GM12878 (cell line): ENCODE measurements at regions not wholly inside any gene's neighbourhood (a gene's known extent, or its start where the extent isn't known, plus 50 kb on each side); places are given as distances from the start of the nearest gene placed in this dataset.

Experiments used
- ATAC-seq: fragments of 200-7000 bp; cut with Tn5 transposase; 3 replicates; pipeline ENCODE4 v1.9.1; 2020; ENCODE audit warnings: mild to moderate bottlenecking, moderate library complexity
- BruUV-seq: library from RNA; stranded (reverse); fragments of 400-500 nt; replicated peaks from 2 replicates; lab custom pipeline; 2021; lab: Mats Ljungman, UMichigan
- CTCF ChIA-PET: fragments of 300-600 bp; sonication (Branson Sonifier 250); formaldehyde crosslinking; extraction: SDS; loops from one replicate; lab custom pipeline; 2021; ENCODE audit warnings: inconsistent platforms; lab: Yijun Ruan, JAX
- POLR2A ChIA-PET: fragments of 350-600 bp; formaldehyde crosslinking; extraction: SDS; loops from one replicate; lab custom pipeline; 2021; ENCODE audit warnings: inconsistent platforms; lab: Charles Lee
- RAD21 ChIA-PET: fragments of 300-600 bp; sonication (Branson Sonifier 250); formaldehyde crosslinking; loops from one replicate; lab custom pipeline; 2023; ENCODE audit warnings: antibody characterized with exemption; ENCODE audit not compliant: unreplicated experiment; lab: Charles Lee
- SMC1A ChIA-PET: fragments of 300-600 bp; sonication (Branson Sonifier 250); formaldehyde crosslinking; loops from one replicate; lab custom pipeline; 2023; ENCODE audit not compliant: unreplicated experiment, uncharacterized antibody; lab: Charles Lee
- DNase-seq: peaks from one replicate; pipeline ENCODE4 v3.0.0-alpha.2; 2011; ENCODE audit warnings: low read depth, low spot score
- FAIRE-seq: peaks from 3 replicates; lab custom pipeline; 2011; peaks lifted over from hg19 to GRCh38; lab: Jason Lieb, UNC
- H2AFZ ChIP-seq: 2 replicates; pipeline ENCODE4 v1.6.0; 2011; ENCODE audit warnings: low read depth, low read length, control low read depth; ENCODE audit not compliant: control insufficient read depth
- H3K27ac ChIP-seq: 2 replicates; pipeline ENCODE4 v1.5.1; 2011; ENCODE audit warnings: control low read depth; ENCODE audit not compliant: control insufficient read depth, insufficient read depth
- H3K27me3 ChIP-seq, 2 experiments: replicated peaks in 1 of 2; 2 replicates each; pipeline versions ENCODE4 v1.6.0 to v1.6.1; 2011; ENCODE audit warnings: low read length in 1 of 2; ENCODE audit not compliant: control insufficient read depth in 2 of 2, insufficient read depth in 2 of 2
- H3K36me3 ChIP-seq, 2 experiments: 2 replicates each; pipeline ENCODE4 v1.5.1; 2011; ENCODE audit warnings: low read length in 1 of 2; ENCODE audit not compliant: control insufficient read depth in 2 of 2, insufficient read depth in 2 of 2
- H3K4me1 ChIP-seq: 2 replicates; pipeline ENCODE4 v1.6.1; 2011; ENCODE audit warnings: mild to moderate bottlenecking, low read length, moderate library complexity, mixed read lengths; ENCODE audit not compliant: control insufficient read depth, insufficient read depth
- H3K4me2 ChIP-seq: 2 replicates; pipeline ENCODE4 v1.6.0; 2011; ENCODE audit warnings: control low read depth; ENCODE audit not compliant: control insufficient read depth, insufficient read depth
- H3K4me3 ChIP-seq: fragments of 200-600 bp; sonication (generic); 2 replicates; pipeline ENCODE4 v1.5.1; 2016
- H3K79me2 ChIP-seq: 2 replicates; pipeline ENCODE4 v1.6.0; 2011; ENCODE audit warnings: low read length; ENCODE audit not compliant: control insufficient read depth, insufficient read depth
- H3K9ac ChIP-seq: 2 replicates; pipeline ENCODE4 v1.8.0; 2011; ENCODE audit warnings: low read length, control low read depth, mixed read lengths; ENCODE audit not compliant: control insufficient read depth, insufficient read depth
- H3K9me3 ChIP-seq: replicated peaks from 3 replicates; pipeline ENCODE4 v1.5.1; 2011; ENCODE audit warnings: mild to moderate bottlenecking, low read length; ENCODE audit not compliant: control insufficient read depth, insufficient read depth
- H4K20me1 ChIP-seq: 2 replicates; pipeline ENCODE4 v1.6.0; 2011; ENCODE audit not compliant: control insufficient read depth, insufficient read depth
- BCL11A ChIP-seq: IDR thresholded peaks from 2 replicates; pipeline ENCODE4 v1.6.1; 2011; ENCODE audit warnings: low read depth, low read length
- CBX5 ChIP-seq: sonication (generic); IDR thresholded peaks from 2 replicates; pipeline ENCODE4 v1.6.1; 2016; ENCODE audit warnings: low read depth, moderate library complexity, mild to moderate bottlenecking, inconsistent platforms
- CTCF ChIP-seq, 3 experiments: IDR thresholded peaks in 2 of 3; conservative IDR thresholded peaks in 1 of 3; 2 replicates each; pipeline ENCODE4 v1.5.1; 2011; ENCODE audit warnings: low read depth in 3 of 3, low read length in 3 of 3, mild to moderate bottlenecking in 3 of 3, control low read depth in 2 of 3, moderate library complexity in 2 of 3, inconsistent platforms in 1 of 3, mixed read lengths in 1 of 3; ENCODE audit not compliant: control insufficient read depth in 2 of 3, insufficient read depth in 1 of 3; ENCODE audit errors: extremely low read depth in 1 of 3
- HSF1 ChIP-seq: fragments of 150-350 bp; IDR thresholded peaks from 2 replicates; pipeline ENCODE4 v1.6.1; 2014; ENCODE audit warnings: mild to moderate bottlenecking, low read depth, low read length
- IRF4 ChIP-seq: IDR thresholded peaks from 2 replicates; pipeline ENCODE4 v1.6.1; 2011; ENCODE audit warnings: low read depth, low read length
- MXI1 ChIP-seq: fragments of 150-350 bp; IDR thresholded peaks from 2 replicates; pipeline ENCODE4 v1.6.1; 2011; ENCODE audit warnings: low read depth, mild to moderate bottlenecking, inconsistent platforms, low read length, improper control_type of control experiment
- NFYA ChIP-seq: IDR thresholded peaks from 2 replicates; pipeline ENCODE4 v1.6.1; 2011; ENCODE audit warnings: low read depth, mild to moderate bottlenecking, low read length, improper control_type of control experiment, borderline replicate concordance
- NR2F1 ChIP-seq: fragments of 450-650 bp; conservative IDR thresholded peaks from 2 replicates; pipeline ENCODE4 v1.6.1; 2017; ENCODE audit warnings: mild to moderate bottlenecking
- RBBP5 ChIP-seq: fragments of 200-600 bp; sonication (generic); conservative IDR thresholded peaks from 2 replicates; pipeline ENCODE4 v1.6.1; 2016
- SIN3A ChIP-seq: IDR thresholded peaks from 2 replicates; pipeline ENCODE4 v1.6.1; 2012; ENCODE audit warnings: low read depth, low read length, improper control_type of control experiment
- SREBF2 ChIP-seq: IDR thresholded peaks from 2 replicates; pipeline ENCODE4 v1.6.1; 2012; ENCODE audit warnings: mild to moderate bottlenecking, low read length
- TCF12 ChIP-seq: IDR thresholded peaks from 2 replicates; pipeline ENCODE4 v1.6.1; 2011; ENCODE audit warnings: low read depth, mild to moderate bottlenecking, low read length
- ZNF217 ChIP-seq: fragments of 450-650 bp; IDR thresholded peaks from 2 replicates; pipeline ENCODE4 v1.6.1; 2017; ENCODE audit warnings: antibody characterized with exemption, mild to moderate bottlenecking
- WGBS: methylation state at CpG from one replicate; pipeline ENCODE4 v1.1.6; 2016; ENCODE audit warnings: low lambda C conversion rate; ENCODE audit not compliant: insufficient replicate concordance, insufficient coverage; ENCODE audit errors: missing lambda C conversion rate; 5-methylcytosine and 5-hydroxymethylcytosine counted together
- in situ Hi-C: fragments of 300-500 bp; cut with MboI; formaldehyde crosslinking; loops from 9 replicates; pipeline ENCODE4 v1.14.3; 2018; ENCODE audit warnings: mixed read lengths
- intact Hi-C: fragments of 100-400 bp; cut with micrococcal nuclease; formaldehyde crosslinking; loops from one replicate; pipeline ENCODE4 v1.14.2; 2022; ENCODE audit not compliant: unreplicated experiment
- TF ChIP-seq, protein P1 (sequence below): IDR thresholded peaks from 2 replicates; pipeline ENCODE4 v1.6.1; 2011; ENCODE audit warnings: low read depth, low read length, improper control_type of control experiment, borderline replicate concordance
- TF ChIP-seq, protein P2 (sequence below): fragments of 150-350 bp; IDR thresholded peaks from 2 replicates; pipeline ENCODE4 v1.6.1; 2016; ENCODE audit warnings: low read depth, low read length
- TF ChIP-seq, protein P3 (sequence below): IDR thresholded peaks from 2 replicates; pipeline ENCODE4 v1.6.1; 2011; ENCODE audit warnings: low read depth, mild to moderate bottlenecking, low read length, moderate library complexity, borderline replicate concordance; ENCODE audit errors: extremely low read depth

DNA sequence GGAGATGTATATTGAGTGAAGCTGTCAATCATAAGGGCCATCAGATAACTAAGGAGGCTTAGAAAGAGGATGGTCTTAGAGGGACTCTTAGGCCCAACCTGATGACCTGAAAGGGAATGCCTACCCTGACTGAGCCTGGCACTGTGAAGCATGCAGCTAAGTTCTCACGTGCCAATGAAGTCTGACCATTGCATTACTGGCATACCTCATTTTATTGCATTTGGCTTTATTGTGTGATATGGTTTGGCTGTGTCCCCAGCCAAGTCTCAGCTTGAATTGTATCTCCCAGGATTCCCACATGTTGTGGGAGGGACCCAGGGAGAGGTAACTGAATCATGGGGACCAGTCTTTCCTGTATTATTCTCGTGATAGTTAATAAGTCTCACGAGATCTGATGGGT, 421.6 kb upstream of the SGCD start:
- Histone ChIP-seq H3K4me3 (no peak overlapping the region), H3K27me3 (no peaks in the 10 kb centered on the region), H3K79me2 (no peaks in the 10 kb centered on the region), H3K4me2 (no peak overlapping the region), H4K20me1 (no peaks in the 10 kb centered on the region), H3K4me1 (no peaks in the 10 kb centered on the region), H3K9ac (no peak overlapping the region)
- 9% methylated on average over 3 of the region's 3 CpGs for WGBS
- intact Hi-C loops, result no loop called here
- ATAC-seq (no peak), FAIRE-seq (no peak), DNase-seq (no peak)
- POLR2A ChIA-PET, result no interaction called here
- no TSS peak for BruUV-seq
- CTCF ChIA-PET, result no interaction called here
- in situ Hi-C loops, result no loop called here
- RAD21 ChIA-PET, result no interaction called here
- SMC1A ChIA-PET, result no interaction called here
- TF ChIP-seq CBX5 (no peak), CTCF (IDR thresholded peaks at IDR 0.05 in 2 of 3, conservative IDR thresholded peaks at IDR 0.05 in 1 of 3; ENCODE audit: control insufficient read depth in 2 of 3, extremely low read depth in 1 of 3, insufficient read depth in 1 of 3, low read depth in 3 of 3, low read length in 3 of 3) (no peak), SREBF2 (no peak), BCL11A (no peak), NR2F1 (no peak), ZNF217 (no peak), HSF1 (no peak), TCF12 (no peak), IRF4 (no peak), NFYA (no peak), RBBP5 (no peak), SIN3A (no peak), MXI1 (no peak)
- TF ChIP-seq, protein P1, sequence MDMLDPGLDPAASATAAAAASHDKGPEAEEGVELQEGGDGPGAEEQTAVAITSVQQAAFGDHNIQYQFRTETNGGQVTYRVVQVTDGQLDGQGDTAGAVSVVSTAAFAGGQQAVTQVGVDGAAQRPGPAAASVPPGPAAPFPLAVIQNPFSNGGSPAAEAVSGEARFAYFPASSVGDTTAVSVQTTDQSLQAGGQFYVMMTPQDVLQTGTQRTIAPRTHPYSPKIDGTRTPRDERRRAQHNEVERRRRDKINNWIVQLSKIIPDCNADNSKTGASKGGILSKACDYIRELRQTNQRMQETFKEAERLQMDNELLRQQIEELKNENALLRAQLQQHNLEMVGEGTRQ, result no peak
- TF ChIP-seq, protein P2, sequence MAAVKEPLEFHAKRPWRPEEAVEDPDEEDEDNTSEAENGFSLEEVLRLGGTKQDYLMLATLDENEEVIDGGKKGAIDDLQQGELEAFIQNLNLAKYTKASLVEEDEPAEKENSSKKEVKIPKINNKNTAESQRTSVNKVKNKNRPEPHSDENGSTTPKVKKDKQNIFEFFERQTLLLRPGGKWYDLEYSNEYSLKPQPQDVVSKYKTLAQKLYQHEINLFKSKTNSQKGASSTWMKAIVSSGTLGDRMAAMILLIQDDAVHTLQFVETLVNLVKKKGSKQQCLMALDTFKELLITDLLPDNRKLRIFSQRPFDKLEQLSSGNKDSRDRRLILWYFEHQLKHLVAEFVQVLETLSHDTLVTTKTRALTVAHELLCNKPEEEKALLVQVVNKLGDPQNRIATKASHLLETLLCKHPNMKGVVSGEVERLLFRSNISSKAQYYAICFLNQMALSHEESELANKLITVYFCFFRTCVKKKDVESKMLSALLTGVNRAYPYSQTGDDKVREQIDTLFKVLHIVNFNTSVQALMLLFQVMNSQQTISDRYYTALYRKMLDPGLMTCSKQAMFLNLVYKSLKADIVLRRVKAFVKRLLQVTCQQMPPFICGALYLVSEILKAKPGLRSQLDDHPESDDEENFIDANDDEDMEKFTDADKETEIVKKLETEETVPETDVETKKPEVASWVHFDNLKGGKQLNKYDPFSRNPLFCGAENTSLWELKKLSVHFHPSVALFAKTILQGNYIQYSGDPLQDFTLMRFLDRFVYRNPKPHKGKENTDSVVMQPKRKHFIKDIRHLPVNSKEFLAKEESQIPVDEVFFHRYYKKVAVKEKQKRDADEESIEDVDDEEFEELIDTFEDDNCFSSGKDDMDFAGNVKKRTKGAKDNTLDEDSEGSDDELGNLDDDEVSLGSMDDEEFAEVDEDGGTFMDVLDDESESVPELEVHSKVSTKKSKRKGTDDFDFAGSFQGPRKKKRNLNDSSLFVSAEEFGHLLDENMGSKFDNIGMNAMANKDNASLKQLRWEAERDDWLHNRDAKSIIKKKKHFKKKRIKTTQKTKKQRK, result no peak
- TF ChIP-seq, protein P3, sequence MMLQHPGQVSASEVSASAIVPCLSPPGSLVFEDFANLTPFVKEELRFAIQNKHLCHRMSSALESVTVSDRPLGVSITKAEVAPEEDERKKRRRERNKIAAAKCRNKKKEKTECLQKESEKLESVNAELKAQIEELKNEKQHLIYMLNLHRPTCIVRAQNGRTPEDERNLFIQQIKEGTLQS, result no peak
- TF ChIP-seq, all 136 proteins: peak for 0
- Histone ChIP-seq H2AFZ (no peak overlapping the region), H3K9me3 (no peaks in the 10 kb centered on the region), H3K27ac (no peak overlapping the region), H3K36me3 (no peaks in the 10 kb centered on the region)
